GM19438 (cell line): ENCODE measurements at regions not wholly inside any gene's neighbourhood (a gene's known extent, or its start where the extent isn't known, plus 50 kb on each side); places are given as distances from the start of the nearest gene placed in this dataset.
"Not testable (repeated sequence)": the region's sequence is repeated elsewhere in the genome, so short reads cannot be mapped to it uniquely, and the experiment has no call there.

Experiments used
- ATAC-seq: cut with Tn5 transposase; IDR thresholded peaks from one replicate; pipeline ENCODE4 v1.9.1; 2021; ENCODE audit warnings: low read depth; ENCODE audit not compliant: unreplicated experiment

- no peak for ATAC-seq
Observed at GRCh38 chr21:35713914-35714313, 346.4 kb downstream of the SETD4 start.

GRCh38 chr21:35711661-35712060, 348.7 kb downstream of the SETD4 start:
- no peak for ATAC-seq

- no peak for ATAC-seq
Observed at GRCh38 chr21:35711213-35711612, 349.1 kb downstream of the SETD4 start.

GRCh38 chr21:35709990-35710389, 350.3 kb downstream of the SETD4 start:
- not testable (repeated sequence) for ATAC-seq

GRCh38 chr21:35705888-35706287, 354.4 kb downstream of the SETD4 start:
- no peak for ATAC-seq

GRCh38 chr21:35705237-35705887, 355.0 kb downstream of the SETD4 start:
- ATAC-seq: no peak

DNA sequence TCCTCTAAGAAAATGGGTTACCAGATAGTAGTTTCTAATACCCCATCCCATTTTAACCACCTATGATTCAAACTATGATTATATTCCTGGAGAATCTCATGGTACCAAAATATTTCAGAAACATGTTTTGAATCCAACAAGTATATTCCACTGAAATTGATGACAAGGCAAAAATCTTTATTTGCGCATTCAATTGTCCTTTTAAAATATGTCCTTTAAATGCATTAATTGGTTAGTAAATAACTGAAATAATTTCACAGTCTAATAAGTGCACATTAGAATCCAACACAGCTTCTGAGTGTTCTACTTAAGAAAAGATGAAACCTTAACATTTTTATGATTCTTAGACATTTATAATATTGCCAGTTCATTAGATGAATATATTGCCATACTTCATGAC, 356.6 kb downstream of the SETD4 start:
- no peak for ATAC-seq

- no peak for ATAC-seq
Observed at GRCh38 chr21:35699361-35699760, 361.0 kb downstream of the SETD4 start.

- ATAC-seq: no peak
Observed at GRCh38 chr21:35697321-35697808, 363.0 kb downstream of the SETD4 start.

DNA sequence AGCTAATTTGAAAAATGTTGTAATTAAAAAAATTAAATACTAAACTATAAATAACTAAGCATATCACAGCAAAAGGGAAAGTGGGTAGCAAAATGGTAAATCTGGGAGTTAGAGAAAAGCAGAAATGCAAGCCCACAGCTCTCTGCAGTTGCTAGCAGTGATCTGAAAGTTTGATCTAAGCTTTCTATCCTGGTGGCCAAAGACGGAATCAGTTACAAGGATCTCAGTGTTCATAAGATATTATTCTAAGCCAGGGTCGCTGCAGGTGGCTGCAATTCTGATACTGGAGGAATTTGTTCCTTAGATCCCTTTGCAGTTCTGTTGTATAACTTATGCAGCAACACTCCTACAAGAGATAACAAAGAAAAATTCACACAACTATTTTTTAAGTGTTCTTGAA, 363.7 kb downstream of the SETD4 start:
- no peak for ATAC-seq

GRCh38 chr21:35692311-35692710, 368.0 kb downstream of the SETD4 start:
- ATAC-seq: no peak

GRCh38 chr21:35690436-35690835, 369.9 kb downstream of the SETD4 start:
- ATAC-seq: no peak

DNA sequence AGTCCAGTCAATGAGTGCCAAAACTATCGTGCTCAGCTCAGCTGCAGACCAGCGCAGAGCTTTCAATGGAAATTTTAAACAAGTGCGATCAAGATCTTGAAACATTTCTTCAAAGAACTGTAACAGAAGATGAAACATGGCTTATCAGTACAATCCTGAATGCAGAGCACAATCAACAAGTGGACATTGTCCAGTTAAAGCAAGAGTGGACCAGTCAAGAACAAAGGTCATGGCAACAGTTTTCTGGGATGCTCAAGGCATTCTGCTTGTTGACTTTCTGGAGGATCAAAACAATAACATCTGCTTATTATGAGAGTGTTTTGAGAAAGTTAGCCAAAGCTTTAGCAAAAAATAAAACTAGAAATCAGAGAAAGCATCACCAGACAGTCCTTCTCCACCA, 374.2 kb downstream of the SETD4 start:
- no peak for ATAC-seq

DNA sequence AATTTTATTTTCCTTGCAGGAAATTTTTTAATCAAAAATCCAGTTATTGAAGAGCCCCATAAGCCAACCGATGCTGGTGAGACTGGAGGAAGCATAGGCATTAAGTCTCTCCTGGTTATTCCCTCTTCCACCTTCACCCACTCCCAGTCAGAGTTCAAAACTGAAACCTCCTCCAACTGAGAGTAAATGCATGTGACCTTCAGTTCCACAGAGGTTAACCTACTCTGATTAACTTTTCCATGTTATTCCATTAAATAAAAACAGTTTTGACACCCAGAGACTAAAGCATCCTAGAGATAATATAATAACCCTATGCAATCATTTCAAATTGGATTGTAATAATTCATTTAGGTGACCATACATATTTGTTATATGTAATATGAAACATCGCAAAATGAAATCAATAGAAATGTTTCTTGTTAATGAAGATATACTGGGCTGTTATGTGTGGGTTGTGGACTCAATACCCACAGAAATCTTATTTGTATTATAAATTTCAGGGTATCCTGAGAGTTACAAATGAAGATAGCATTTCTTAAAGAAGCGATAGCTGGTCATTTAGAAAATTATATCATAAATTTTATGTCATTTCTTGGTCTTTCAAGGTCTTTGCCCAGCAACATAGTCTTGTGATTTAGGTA, 376.5 kb downstream of the SETD4 start:
- no peak for ATAC-seq

GRCh38 chr21:35682904-35683549, 377.3 kb downstream of the SETD4 start:
- ATAC-seq: no peak

DNA sequence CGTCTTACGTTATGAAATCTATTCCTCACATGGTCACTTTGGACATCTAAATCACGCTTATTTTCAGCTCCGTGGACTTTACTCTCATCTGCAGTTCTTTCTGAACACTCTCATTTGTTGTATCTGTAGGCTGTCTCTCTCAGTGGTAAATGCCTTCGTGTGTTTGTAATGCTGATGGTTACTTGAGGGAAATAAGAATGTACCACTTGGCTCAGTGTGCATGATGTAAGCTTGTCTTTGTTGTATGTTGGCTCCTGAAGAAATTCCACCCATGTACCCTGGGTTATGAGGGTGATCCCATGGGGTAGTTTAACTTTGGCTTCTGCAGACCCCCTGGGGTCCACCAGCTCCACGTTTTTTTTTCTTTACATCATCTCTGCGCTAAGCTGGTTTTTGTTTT, 378.4 kb downstream of the SETD4 start:
- no peak for ATAC-seq

DNA sequence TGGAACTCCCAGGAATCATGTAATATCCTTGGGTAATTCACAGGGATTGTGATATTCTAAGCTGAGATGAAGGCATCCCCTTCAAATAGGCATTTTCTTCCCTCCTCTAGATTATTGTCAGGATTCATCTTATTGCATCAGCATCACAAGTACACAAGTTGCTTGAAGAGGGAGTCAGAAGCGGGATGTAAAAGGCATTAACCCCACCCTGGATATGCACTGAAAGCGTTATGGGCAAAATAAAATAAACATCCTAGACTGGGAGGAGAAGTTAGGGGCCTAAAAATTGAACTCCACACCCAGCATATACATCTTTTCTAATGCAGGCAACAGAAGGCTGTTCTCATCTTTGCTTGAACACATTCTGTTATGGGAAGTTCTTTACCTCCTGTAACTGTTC, 381.2 kb downstream of the SETD4 start:
- ATAC-seq: no peak

- ATAC-seq: no peak
Observed at GRCh38 chr21:35678393-35678792, 381.9 kb downstream of the SETD4 start.

GRCh38 chr21:35677298-35677841, 383.0 kb downstream of the SETD4 start:
- no peak for ATAC-seq

DNA sequence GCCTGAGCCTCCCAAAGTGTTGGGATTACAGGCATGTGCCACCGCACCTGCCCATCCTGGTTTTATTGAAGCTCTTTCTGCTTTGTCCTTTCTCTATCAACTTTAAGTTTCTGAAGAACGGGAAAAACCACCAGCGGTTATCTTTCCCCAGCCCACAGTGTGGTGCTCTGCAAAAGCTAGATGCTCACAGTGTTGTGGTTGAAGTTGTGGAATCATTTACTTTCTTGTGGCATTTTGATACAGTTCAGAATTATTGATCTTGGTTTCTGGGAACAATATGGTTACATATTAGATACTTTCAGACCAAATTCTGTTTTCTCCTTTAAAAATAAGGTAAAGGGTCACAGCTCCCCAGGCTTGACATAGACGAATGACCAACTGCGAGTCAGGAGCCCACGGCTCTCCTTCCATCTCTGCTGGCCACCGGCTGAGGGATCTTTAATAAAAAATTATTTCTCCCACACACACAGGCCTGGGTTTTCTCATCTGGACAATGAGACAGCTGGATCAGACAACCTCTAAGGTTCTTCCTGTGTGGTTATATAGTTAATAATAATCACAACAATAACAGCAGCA, 385.3 kb downstream of the SETD4 start:
- ATAC-seq: no peak

DNA sequence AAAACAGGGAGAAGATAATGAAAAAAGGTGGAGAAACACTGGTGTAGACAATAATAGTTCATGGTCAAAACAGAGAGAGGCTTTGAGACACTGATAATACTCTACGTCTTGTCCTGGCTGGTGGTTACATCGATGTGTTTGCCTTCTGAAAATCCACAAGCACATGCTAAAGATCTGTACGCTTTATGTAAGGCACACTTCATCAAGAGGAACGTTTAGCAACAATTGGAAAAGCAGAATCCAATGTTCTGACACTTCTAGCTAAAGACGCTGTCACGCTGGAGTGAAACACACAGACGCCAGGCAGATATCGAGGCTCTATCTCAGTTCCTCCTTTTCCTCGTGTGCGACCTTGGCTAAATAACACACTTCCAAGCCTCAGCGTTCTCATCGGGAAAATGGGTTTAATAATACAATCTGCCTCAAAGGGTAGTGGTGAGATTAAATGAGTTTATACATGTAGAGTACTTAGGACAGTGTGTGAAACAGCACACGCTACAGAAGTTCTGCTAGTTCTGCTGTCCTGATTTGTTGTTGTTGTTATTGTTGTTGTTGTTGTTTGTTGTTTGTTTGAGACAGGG, 386.1 kb downstream of the SETD4 start:
- no peak for ATAC-seq
